ENCODE measurements at regions not wholly inside any gene's neighbourhood (a gene's known extent, or its start where the extent isn't known, plus 50 kb on each side); places are given as distances from the start of the nearest gene placed in this dataset.

- TF ChIP-seq CTCF (IDR thresholded peaks at IDR 0.05; ENCODE audit: low read depth, low read length) = no peak
- H3K4me3 ChIP-seq (replicated peaks in 1 of 2; ENCODE audit: low read depth in 2 of 2, low read length in 2 of 2) = no peak overlapping the region
- peak; percentile 73 to 90 for DNase-seq (ENCODE audit: low read depth in 2 of 2)
These were observed 366.4 kb upstream of the DYNLRB2 start for GRCh38 chr16:80174416-80174815.

- DNase-seq (ENCODE audit: low read depth in 2 of 2) = no peak
- H3K4me3 ChIP-seq (replicated peaks in 1 of 2; ENCODE audit: low read depth in 2 of 2, low read length in 2 of 2) = no peak overlapping the region
- TF ChIP-seq CTCF (IDR thresholded peaks at IDR 0.05; ENCODE audit: low read depth, low read length) = no peak
These were observed 369.0 kb upstream of the DYNLRB2 start for GRCh38 chr16:80171746-80172145.

- H3K4me3 ChIP-seq (replicated peaks in 1 of 2; ENCODE audit: low read depth in 2 of 2, low read length in 2 of 2) = no peak overlapping the region
- TF ChIP-seq CTCF (IDR thresholded peaks at IDR 0.05; ENCODE audit: low read depth, low read length) = no peak
- DNase-seq (ENCODE audit: low read depth in 2 of 2) = no peak
These were observed 369.6 kb upstream of the DYNLRB2 start for GRCh38 chr16:80171199-80171598.

GRCh38 chr16:80167657-80168390 lies 373.0 kb upstream of the DYNLRB2 start:
- DNase-seq (ENCODE audit: low read depth in 2 of 2) = no peak
- H3K4me3 ChIP-seq (replicated peaks in 1 of 2; ENCODE audit: low read depth in 2 of 2, low read length in 2 of 2) = no peak overlapping the region
- no peak for TF ChIP-seq CTCF (IDR thresholded peaks at IDR 0.05; ENCODE audit: low read depth, low read length)

GRCh38 chr16:80166082-80166481 lies 374.7 kb upstream of the DYNLRB2 start:
- no peak for TF ChIP-seq CTCF (IDR thresholded peaks at IDR 0.05; ENCODE audit: low read depth, low read length)
- H3K4me3 ChIP-seq (replicated peaks in 1 of 2; ENCODE audit: low read depth in 2 of 2, low read length in 2 of 2) = no peak overlapping the region
- DNase-seq (ENCODE audit: low read depth in 2 of 2) = no peak

GRCh38 chr16:80164966-80165550 lies 375.7 kb upstream of the DYNLRB2 start:
- H3K4me3 ChIP-seq (replicated peaks in 1 of 2; ENCODE audit: low read depth in 2 of 2, low read length in 2 of 2) = no peak overlapping the region
- no peak for DNase-seq (ENCODE audit: low read depth in 2 of 2)
- no peak for TF ChIP-seq CTCF (IDR thresholded peaks at IDR 0.05; ENCODE audit: low read depth, low read length)
